Stimulated activated CD4-positive, alpha-beta T cell treated with anti-CD3 and anti-CD28 coated beads, TNF-alpha, amount 100 ng/mL, for 1 hour (primary cell): ENCODE measurements at regions not wholly inside any gene's neighbourhood (a gene's known extent, or its start where the extent isn't known, plus 50 kb on each side); places are given as distances from the start of the nearest gene placed in this dataset.
"Not testable (repeated sequence)": the region's sequence is repeated elsewhere in the genome, so short reads cannot be mapped to it uniquely, and the experiment has no call there.

ENCODE experiments used
- DNase-seq, 3 donors: peaks; one replicate each; pipeline ENCODE4 v3.0.0-alpha.2; 2020; ENCODE audit warnings: low read depth in 3 of 3, low spot score in 1 of 3

DNA sequence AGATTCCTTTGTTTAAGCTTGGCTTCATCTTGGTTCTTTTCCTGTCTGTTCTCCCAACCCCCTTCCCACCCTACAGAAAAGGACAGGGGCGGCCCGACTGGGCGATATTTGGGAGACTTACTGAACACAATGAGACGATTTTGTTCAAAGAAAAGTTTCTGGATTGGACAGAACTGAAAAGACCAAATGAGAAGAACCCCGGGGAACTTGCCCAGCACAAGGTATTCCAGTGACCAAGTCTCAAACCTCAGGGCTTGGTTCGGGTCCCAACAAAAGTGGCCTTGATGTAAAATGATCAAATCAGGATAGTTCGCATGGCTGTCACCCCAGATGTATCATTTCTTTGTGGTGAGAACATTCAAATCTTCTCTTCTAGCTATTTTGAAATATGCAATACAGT, 73.9 kb upstream of the LYZL2 start:
- not testable (repeated sequence) for DNase-seq

DNA sequence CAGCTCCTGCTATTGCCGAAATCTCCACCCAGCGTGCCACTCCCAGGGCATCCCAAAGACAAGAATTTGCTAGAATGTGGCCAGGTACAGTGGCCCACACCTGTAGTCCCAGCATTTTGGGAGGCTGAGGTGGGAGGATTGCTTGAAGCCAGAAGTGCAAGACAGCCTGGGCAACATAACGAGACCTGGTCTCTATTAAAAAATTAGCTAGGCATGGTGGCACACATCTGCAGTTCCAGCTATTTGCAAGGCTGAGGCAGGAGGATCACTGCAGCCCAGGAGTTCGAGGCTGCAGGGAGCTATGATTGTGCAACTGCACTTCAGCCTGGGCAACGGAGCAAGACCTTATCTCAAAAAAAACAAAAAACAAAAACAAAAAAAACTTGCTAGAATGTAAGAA, 73.3 kb upstream of the LYZL2 start:
- DNase-seq, result no peak

DNA sequence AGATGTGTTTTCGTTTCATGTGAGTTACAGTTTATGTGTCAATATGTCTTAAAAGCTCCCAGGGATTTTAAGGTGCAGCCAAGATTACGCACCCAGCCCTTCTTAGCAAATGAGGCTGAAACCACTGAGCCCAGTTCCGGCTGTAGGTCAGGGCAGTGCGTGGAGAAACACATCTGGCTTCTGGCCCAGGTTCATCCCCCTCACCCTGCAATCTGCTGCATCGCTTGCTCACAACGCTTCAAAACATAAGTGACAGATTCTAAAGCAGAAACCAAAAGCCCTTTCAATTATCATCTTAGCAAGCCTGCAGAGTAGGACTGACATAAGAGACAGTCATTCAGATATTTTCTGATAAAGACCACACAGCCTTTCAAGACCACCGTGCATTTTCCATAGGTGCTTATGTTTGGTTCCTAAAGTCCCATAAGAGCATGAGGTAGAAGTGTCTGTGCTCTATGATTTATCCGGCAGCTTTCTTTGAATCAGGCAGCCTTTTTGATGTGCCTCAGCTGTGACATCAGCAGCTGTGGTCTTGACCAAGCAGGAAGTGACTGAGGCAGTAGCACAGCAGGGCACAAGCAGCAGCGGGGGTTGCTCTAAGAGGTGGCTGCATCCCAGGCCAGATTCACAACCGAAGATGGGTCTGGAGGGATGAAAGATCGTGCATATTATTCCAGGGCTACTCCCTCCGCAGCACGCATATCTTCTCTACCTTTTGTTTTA, 72.1 kb upstream of the LYZL2 start:
- peak; percentile 18 to 45 (median 24) for DNase-seq

DNA sequence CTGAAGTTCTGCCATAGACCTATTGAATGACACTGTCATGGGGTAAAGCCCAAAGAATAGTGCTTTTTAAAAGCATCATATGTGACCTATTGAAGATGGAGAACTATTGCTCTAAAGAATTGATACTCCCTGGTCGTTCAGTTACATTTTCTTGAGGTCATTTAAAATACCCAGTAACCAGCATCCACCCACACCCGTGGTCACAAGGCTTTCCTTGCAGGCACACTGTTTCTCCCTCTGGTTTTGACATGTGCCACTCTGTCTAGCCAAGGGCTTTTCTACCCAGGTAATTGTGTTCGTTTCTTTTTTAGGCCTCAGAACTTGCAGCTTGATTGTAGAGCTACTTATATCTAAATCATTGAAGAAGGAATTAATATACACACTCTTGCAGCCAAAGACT, 68.3 kb upstream of the LYZL2 start:
- DNase-seq, result no peak

DNA sequence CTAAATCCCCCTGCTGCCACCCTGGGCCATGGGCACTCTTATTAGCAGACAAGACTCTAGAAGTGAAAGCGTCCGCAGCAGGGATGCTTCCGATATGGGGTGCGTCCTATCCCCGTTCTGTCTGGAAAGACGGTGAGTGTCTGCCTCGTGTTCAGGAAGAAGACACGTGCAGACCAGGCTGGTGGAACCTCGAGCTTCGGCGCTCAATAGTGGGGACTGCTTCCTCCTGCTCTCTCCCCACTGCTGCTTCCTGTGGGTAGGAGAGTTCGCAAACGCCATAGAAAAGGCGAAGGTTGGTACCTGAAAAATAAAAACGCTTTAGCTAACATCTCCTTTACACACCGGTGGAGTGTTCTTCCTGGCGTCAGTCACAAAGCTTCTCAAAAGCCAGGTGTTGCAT, 67.7 kb upstream of the LYZL2 start:
- DNase-seq, result not testable (repeated sequence)

DNA sequence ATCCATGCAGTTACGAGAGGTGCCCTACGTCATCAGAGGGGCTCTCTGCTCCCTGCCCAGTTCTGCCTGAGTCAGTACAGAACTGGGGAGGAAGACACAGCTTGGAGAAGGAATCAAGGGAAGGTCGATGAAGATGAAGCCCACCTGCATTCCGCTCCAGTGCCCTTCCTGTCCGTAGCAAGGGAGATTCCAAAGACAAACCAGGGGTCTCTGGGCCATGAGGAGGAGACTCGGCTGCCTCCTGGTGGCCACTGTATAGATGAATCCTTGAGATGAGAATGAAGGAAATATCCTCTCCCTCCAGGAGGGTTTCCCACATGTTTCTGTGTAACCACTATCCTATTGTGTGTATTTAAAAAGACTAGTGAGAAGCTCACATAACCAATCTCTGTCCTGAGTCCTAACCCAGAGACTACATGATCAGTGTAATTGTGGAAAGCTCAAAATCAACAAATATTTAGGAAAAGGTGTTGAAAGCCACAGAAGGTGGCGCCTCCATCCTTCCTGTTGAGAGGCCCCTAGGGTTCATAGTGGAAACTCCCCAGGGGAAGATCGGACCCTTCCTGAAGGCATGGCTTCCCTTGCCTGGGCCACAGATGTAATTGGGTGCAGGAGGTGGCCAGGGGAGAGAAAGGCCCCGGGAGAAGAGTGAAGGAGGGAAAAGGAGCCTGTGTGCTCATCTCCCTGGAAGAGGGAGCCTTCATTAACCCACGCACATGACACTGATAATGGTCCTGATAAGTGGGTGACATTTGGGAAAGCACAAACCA, 67.0 kb upstream of the LYZL2 start:
- not testable (repeated sequence) for DNase-seq

DNA sequence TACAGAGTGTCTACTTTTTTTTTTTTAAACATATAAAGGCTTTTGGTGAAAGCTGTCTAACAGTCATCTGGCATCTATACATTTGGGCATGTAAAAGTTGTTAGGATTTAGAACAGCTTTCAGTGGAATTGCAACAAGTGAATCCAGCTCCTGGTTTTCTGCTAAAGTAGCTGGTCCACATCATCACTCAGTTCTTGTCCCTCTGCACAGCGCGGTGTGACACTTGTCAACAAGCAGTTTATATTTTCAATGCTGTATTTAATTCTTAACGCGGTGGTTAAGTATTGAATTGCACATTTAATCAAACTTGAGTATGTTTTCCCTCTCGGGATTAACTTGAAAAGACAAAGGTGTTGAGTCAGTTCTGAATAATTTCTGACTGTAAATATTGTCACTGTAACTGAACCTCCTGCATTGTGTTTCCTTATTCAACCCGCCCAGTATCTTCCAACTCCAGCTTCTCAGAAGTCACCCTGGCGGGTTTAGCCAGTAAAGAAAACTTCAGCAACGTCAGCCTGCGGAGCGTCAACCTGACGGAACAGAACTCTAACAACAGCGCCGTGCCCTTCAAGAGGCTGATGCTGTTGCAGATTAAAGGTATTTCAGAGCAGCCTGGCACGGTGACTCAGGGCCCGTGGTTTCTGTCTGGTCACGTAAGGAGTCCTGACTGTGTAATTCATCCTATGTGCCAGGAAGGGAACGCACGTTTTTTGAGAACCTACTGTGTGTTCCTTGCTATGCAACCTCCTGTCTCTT, 66.1 kb upstream of the LYZL2 start:
- peak; percentile 40 to 51 (median 50) for DNase-seq

DNA sequence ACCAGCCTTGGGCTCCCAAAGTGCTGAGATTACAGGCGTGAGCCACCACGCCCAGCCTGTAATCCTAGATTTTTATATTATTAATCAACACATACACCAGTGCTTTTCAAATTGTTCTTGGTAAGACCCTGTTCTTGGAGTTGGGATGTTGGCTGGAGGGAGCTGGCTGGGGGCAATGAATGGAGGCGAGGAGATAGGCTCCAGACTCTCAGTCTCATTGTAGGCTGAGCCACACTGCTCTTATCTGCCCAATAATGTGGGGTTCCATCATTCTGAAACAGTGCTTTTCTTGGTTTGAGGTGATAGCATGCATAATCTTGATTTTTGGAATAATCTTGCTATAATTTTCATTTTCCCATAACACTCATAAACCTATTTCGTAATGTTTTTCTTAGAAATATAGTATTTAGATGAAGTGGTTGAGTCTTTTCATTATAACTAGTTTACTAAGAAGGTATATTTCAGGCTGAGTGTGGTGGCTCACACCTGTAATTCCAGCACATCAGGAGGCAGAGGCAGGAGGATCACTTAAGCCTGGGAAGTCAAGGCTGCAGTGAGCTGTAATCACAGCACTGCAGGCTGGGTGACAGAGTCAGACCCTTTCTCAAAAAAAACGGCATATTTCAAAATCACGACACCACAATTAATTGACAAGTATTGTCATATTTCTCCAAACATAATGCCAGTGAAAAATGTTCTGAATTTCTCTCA, 65.1 kb upstream of the LYZL2 start:
- no peak for DNase-seq

DNA sequence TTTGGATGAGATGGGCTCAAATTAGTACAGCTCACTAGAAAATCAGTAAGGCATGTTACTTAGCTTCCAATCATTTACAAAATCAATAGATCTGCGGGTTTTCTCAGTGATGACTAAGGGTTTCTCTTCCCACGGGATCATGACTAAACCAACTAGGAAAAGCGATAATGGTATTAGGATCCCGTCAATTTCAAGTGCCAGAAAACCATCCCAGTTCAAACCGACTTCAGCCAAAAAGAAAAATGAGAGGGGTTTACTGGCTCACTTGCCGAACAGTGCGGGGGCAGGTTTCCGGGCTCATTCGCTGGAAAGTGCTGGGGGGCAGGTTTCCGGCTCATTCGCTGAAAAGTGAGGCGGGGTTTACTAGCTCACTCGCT, 62.1 kb upstream of the LYZL2 start:
- DNase-seq, result no peak

DNA sequence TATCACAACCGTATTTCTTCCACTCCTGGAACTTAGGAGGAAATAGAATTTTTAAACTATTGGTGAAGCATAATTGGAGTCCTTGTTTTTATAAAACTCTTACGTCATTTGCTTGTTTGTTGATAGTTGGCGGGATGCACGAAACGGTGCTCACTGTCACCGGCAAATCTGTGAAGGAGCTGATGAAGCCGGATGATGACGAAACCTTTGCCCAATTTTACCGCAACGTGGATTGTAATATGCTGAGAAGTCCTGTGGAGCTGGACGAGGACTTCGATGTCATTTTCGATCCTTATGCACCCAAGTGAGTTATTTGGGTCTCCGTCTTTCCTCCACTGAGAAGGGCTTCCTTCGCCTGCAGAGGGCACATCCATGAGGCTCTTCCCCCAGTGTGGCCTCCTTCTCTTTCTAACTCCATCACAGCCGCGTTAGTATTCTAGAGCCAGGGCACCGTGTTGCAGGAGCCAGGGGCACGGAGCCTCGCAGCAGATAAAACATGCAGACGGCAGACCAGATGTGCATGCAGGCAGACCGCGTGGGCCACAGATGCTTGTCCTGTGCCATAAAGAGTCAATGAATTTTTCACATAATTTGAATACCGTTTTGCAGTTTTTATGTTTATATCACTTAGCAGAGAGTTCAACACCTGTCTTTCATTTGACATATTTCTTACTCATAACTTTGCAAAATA, 61.5 kb upstream of the LYZL2 start:
- DNase-seq, result not testable (repeated sequence)

DNA sequence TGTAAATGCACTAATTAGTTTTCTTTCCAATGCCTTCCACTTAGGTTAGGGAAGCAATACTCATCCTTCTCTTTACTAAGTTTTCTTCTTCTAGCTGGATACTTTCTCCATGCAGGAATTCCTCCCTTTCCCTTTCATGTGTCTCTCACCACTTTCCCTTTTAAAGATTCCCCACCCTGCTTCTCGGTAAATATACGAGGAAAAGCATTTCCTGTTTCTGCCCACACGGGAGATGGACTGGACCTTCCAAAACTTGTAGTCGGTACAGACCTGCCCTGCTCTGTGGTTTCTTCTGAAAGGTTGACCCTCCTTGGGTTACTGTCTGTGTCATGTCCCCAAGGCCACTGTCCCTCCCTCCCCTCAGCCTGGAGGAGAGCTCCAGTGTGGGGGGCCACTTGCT, 58.9 kb upstream of the LYZL2 start:
- no peak for DNase-seq

DNA sequence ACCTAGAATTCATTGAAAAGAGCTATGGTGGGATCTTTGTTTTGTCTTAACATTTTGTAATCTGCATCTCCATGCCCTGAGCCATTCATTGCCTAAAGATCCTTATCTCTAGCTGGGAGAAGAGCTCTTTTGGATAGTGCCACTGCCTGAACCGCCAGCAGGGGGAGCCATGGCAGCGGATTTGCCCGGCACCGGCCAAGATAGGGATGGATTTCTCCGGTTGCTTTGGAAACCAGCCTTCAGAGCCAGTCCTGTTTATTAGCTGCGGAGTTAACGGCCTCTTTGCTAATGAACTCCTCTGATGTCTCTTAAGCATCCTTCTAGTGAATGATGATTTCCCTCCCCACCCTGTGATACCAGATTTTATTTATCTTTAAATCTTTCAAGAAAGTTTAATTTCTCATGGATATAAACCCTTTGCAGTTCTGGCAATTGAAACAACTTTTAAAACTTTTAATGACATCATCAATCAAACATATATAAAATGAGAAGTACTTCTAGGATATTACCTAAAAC, 58.2 kb upstream of the LYZL2 start:
- peak; percentile 53 to 80 (median 64) for DNase-seq

DNA sequence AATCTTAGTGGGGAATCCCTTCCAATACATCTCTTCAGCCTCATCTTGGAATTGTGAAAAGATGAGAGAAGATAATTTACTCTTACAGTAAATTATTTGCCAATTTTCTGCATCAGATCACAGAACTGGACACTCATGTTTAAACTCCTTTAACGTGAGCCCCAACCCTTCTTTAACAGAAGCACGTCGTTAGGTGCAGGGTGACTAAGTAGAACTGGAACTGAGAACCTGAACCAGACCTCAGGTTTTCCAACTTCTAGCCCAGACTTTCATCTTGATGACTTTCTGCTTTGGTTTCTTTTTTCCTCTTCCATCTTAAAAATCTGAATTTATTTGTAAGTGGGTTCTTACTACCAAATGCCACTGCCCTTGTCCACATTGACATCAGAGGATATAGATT, 57.2 kb upstream of the LYZL2 start:
- DNase-seq, result no peak

DNA sequence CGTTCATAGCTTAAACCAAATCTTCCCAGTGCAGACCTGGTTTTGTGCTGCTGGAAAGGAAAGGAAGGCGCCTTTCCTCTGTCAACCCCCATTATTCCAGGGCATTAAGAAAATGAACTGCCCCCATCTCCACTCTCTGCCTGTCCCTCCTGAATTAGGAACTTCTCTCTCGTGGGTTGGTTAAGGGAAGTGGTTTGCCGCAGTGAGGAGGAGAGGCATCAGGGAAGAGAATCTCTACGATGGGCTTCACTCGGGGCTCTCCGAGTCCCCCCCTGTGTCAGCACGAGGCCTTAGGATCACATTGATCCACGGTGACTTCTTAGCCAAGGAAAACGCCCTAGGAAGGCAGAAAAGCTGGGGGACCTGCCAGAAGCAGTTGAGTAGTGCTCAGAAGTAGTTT, 53.9 kb upstream of the LYZL2 start:
- no peak for DNase-seq

DNA sequence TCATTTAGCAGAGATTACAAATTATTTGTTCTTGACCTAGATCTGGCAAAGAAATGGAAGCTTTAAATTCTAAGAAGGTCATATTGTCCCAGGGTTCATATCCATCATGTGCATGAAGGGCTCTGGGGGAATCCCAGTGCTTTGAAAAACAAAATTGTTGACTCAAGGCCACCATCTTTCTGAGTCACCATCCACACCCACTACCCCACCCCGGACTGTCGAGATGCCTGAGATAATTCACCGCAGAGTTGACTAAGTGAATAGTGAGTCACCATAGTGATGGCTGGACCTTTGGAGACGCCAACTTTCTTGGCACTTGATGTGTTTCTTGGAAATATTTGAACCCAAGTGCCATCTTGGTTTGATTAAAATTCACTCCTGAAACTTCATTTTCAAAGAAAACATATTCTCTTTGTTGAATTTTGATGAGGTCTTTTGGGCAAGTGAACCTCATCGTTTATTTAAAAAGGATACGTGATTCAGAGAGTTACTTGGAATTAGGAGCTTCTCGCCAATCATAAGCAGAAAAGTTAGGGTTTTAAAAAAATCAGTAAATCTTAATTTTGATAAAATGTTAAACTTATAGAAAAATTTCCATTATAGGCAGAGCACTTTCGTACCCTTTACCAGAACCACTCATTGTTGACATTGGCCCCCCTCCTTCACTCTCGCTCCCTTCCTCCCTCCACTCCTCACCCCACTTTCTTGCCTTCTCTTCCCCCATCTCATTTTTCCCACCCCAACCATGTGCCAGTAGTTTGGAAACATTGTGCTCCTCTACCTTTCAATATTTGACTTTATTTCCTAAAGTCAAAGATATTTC, 53.0 kb upstream of the LYZL2 start:
- DNase-seq, result peak in 1 of 3 donors; percentile 20

DNA sequence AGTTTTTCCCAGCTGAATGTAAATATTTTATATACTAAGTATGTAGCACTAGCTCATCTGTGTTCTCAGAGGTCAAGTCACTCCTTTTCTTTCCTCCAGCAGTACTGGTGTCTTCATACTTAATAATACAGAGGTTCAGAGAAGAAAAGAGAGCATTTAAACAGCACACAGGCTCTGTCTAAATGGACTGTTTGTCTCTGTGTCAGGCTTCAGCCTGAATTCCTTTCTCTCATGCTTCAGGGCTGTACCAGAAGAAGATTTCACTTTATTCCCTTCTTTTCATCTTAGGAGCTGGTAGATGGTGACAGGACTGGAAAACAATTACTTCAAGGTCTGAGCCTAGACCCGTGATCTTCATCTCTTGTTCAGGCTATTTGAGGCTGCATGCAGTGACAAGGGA, 51.4 kb upstream of the LYZL2 start:
- DNase-seq, result no peak
